H1 (cell line): ENCODE measurements at regions not wholly inside any gene's neighbourhood (a gene's known extent, or its start where the extent isn't known, plus 50 kb on each side); places are given as distances from the start of the nearest gene placed in this dataset.

Source experiments
- CTCF ChIA-PET: fragments of 300-600 bp; sonication (Branson Sonifier 250); formaldehyde crosslinking; loops from one replicate; lab custom pipeline; 2021; ENCODE audit not compliant: partially characterized antibody; lab: Charles Lee
- POLR2A ChIA-PET: fragments of 300-600 bp; sonication (Branson Sonifier 250); formaldehyde crosslinking; loops from one replicate; lab custom pipeline; 2021; ENCODE audit warnings: inconsistent platforms; ENCODE audit not compliant: partially characterized antibody; lab: Charles Lee
- DNase-seq, 2 experiments: peaks; one replicate each; pipeline versions ENCODE4 v3.0.0 to v3.0.0-alpha.2; 2010 to 2022; ENCODE audit warnings: low spot score in 2 of 2, low read depth in 1 of 2, mixed read lengths in 1 of 2
- FAIRE-seq: peaks from 2 replicates; lab custom pipeline; 2011; peaks lifted over from hg19 to GRCh38; lab: Jason Lieb, UNC
- H2AFZ ChIP-seq: 2 replicates; pipeline ENCODE4 v1.8.1; 2012; ENCODE audit warnings: low read length, inconsistent platforms
- H2AK5ac ChIP-seq: 2 replicates; pipeline ENCODE4 v1.6.1; 2013; ENCODE audit warnings: low read depth, low read length
- H2BK120ac ChIP-seq: replicated peaks from 2 replicates; pipeline ENCODE3; 2013; ENCODE audit warnings: low read depth, low read length, inconsistent platforms
- H2BK12ac ChIP-seq: 2 replicates; pipeline ENCODE4 v1.6.1; 2013; ENCODE audit warnings: low read depth, low read length
- H2BK15ac ChIP-seq: 2 replicates; pipeline ENCODE4 v1.6.1; 2013; ENCODE audit warnings: low read length
- H2BK20ac ChIP-seq: 2 replicates; pipeline ENCODE4 v1.6.1; 2013; ENCODE audit warnings: low read length
- H2BK5ac ChIP-seq: 2 replicates; pipeline ENCODE4 v1.6.1; 2013; ENCODE audit warnings: low read depth, low read length
- H3K14ac ChIP-seq: 2 replicates; pipeline ENCODE4 v1.6.1; 2013; ENCODE audit warnings: inconsistent platforms; ENCODE audit not compliant: insufficient read length
- H3K18ac ChIP-seq: 2 replicates; pipeline ENCODE4 v1.6.1; 2013; ENCODE audit warnings: low read length; ENCODE audit errors: extremely low read depth
- H3K23ac ChIP-seq: 2 replicates; pipeline ENCODE4 v1.6.1; 2013; ENCODE audit warnings: inconsistent platforms; ENCODE audit not compliant: insufficient read length
- H3K23me2 ChIP-seq: 2 replicates; pipeline ENCODE4 v1.6.1; 2013; ENCODE audit warnings: low read depth, low read length
- H3K27ac ChIP-seq: 2 replicates; pipeline ENCODE4 v1.6.1; 2011; ENCODE audit warnings: low read depth, low read length, inconsistent platforms
- H3K27me3 ChIP-seq, 4 experiments: replicated peaks in 1 of 4; 1 replicate in 1 of 4; 2 replicates in 3 of 4; pipeline versions ENCODE4 v1.6.1 to v1.8.1; 2011 to 2013; ENCODE audit warnings: low read length in 3 of 4, mild to moderate bottlenecking in 3 of 4, inconsistent platforms in 2 of 4, mixed read lengths in 2 of 4, moderate library complexity in 1 of 4; ENCODE audit not compliant: control insufficient read depth in 3 of 4, insufficient read depth in 3 of 4; ENCODE audit errors: extremely low read depth in 1 of 4
- H3K36me3 ChIP-seq, 4 experiments: 2 replicates each; pipeline versions ENCODE4 v1.6.1 to v1.8.1; 2011 to 2013; ENCODE audit warnings: mild to moderate bottlenecking in 4 of 4, low read length in 3 of 4, moderate library complexity in 2 of 4, control low read depth in 1 of 4, inconsistent platforms in 1 of 4; ENCODE audit not compliant: insufficient read depth in 4 of 4, control insufficient read depth in 2 of 4
- H3K4ac ChIP-seq: replicated peaks from 2 replicates; pipeline ENCODE3; 2013; ENCODE audit warnings: low read length, low read depth, mixed read lengths, inconsistent platforms; ENCODE audit not compliant: insufficient read length
- H3K4me1 ChIP-seq, 4 experiments: replicated peaks in 1 of 4; 1 replicate in 1 of 4; 2 replicates in 3 of 4; pipeline versions ENCODE4 v1.6.1 to v1.8.1; 2011 to 2013; ENCODE audit warnings: low read length in 3 of 4, inconsistent platforms in 2 of 4, mixed read lengths in 1 of 4; ENCODE audit not compliant: insufficient read depth in 4 of 4, control insufficient read depth in 3 of 4
- H3K4me2 ChIP-seq, 2 experiments: 2 replicates each; pipeline versions ENCODE4 v1.6.1 to v1.8.1; 2011 to 2013; ENCODE audit warnings: low read depth in 2 of 2, low read length in 2 of 2, control low read depth in 1 of 2, inconsistent platforms in 1 of 2, mild to moderate bottlenecking in 1 of 2; ENCODE audit not compliant: insufficient read depth in 1 of 2
- H3K4me3 ChIP-seq, 4 experiments: fragments of 200-600, 300-600 bp in 1 of 4; sonication (generic), shearing (Covaris generic), sonication (Bioruptor Twin) in 1 of 4; 2 replicates each; pipeline versions ENCODE4 v1.5.1 to v1.8.1; 2011 to 2016; ENCODE audit warnings: low read length in 4 of 4, low read depth in 3 of 4, control low read depth in 2 of 4, inconsistent platforms in 2 of 4, mild to moderate bottlenecking in 2 of 4, mixed read lengths in 1 of 4, moderate library complexity in 1 of 4; ENCODE audit not compliant: insufficient read depth in 2 of 4; ENCODE audit errors: extremely low read depth in 1 of 4
- H3K56ac ChIP-seq: replicated peaks from 2 replicates; pipeline ENCODE3; 2013; ENCODE audit warnings: low read depth, mild to moderate bottlenecking, mixed read lengths, low read length, inconsistent platforms; ENCODE audit not compliant: insufficient read length
- H3K79me1 ChIP-seq: 2 replicates; pipeline ENCODE4 v1.6.1; 2013; ENCODE audit warnings: low read depth, low read length, control low read depth
- H3K79me2 ChIP-seq, 2 experiments: 2 replicates each; pipeline versions ENCODE4 v1.6.1 to v1.8.1; 2012 to 2013; ENCODE audit warnings: low read length in 2 of 2, mild to moderate bottlenecking in 2 of 2, inconsistent platforms in 1 of 2; ENCODE audit not compliant: insufficient read depth in 2 of 2, control insufficient read depth in 1 of 2
- H3K9ac ChIP-seq, 4 experiments: replicated peaks in 1 of 4; 1 replicate in 1 of 4; 2 replicates in 3 of 4; pipeline versions ENCODE4 v1.6.1 to v1.8.1; 2011 to 2013; ENCODE audit warnings: low read depth in 3 of 4, low read length in 3 of 4, control low read depth in 2 of 4, mild to moderate bottlenecking in 2 of 4, moderate library complexity in 2 of 4, inconsistent platforms in 1 of 4; ENCODE audit errors: extremely low read depth in 1 of 4
- H3K9me3 ChIP-seq, 2 experiments: 2 replicates each; pipeline versions ENCODE4 v1.6.1 to v1.8.1; 2012 to 2013; ENCODE audit warnings: mild to moderate bottlenecking in 2 of 2, moderate library complexity in 2 of 2, control low read depth in 1 of 2, inconsistent platforms in 1 of 2, low read depth in 1 of 2, low read length in 1 of 2, mixed read lengths in 1 of 2; ENCODE audit not compliant: insufficient read depth in 2 of 2
- H4K20me1 ChIP-seq, 2 experiments: replicated peaks in 1 of 2; 2 replicates each; pipeline versions ENCODE3 to v1.8.1; 2011 to 2013; ENCODE audit warnings: inconsistent platforms in 2 of 2, low read length in 2 of 2, mild to moderate bottlenecking in 1 of 2; ENCODE audit not compliant: insufficient read depth in 2 of 2, control insufficient read depth in 1 of 2
- H4K5ac ChIP-seq: 2 replicates; pipeline ENCODE4 v1.6.1; 2013; ENCODE audit warnings: low read length, low read depth, mixed read lengths, inconsistent platforms; ENCODE audit not compliant: insufficient read length
- H4K8ac ChIP-seq: 2 replicates; pipeline ENCODE4 v1.8.0; 2013; ENCODE audit warnings: mild to moderate bottlenecking, moderate library complexity, low read length, inconsistent platforms; ENCODE audit not compliant: insufficient read depth; ENCODE audit errors: extremely low read depth
- H4K91ac ChIP-seq: replicated peaks from 2 replicates; pipeline ENCODE3; 2013; ENCODE audit warnings: low read length, mixed read lengths, inconsistent platforms; ENCODE audit not compliant: insufficient read length
- BACH1 ChIP-seq: IDR thresholded peaks from 2 replicates; pipeline ENCODE4 v1.6.1; 2012; ENCODE audit warnings: low read length, improper control_type of control experiment
- CTBP2 ChIP-seq: IDR thresholded peaks from 2 replicates; pipeline ENCODE4 v1.7.0; 2011; ENCODE audit warnings: borderline replicate concordance, mild to moderate bottlenecking, moderate library complexity, mixed read lengths, low read length; ENCODE audit not compliant: insufficient read depth, insufficient read length
- FOSL1 ChIP-seq: IDR thresholded peaks from 2 replicates; pipeline ENCODE4 v1.6.1; 2011; ENCODE audit warnings: mild to moderate bottlenecking, low read depth, low read length, moderate library complexity; ENCODE audit not compliant: insufficient read depth
- PHF8 ChIP-seq: fragments of 200-600 bp; sonication (generic); conservative IDR thresholded peaks from 2 replicates; pipeline ENCODE4 v1.7.1; 2012; ENCODE audit warnings: low read depth, mild to moderate bottlenecking, inconsistent platforms, low read length, moderate library complexity
- RBBP5 ChIP-seq: IDR thresholded peaks from 2 replicates; pipeline ENCODE4 v1.7.1; 2012; ENCODE audit warnings: low read depth, mild to moderate bottlenecking, inconsistent platforms, low read length, moderate library complexity, borderline replicate concordance
- RXRA ChIP-seq: IDR thresholded peaks from 2 replicates; pipeline ENCODE4 v1.6.1; 2011; ENCODE audit warnings: low read depth, mild to moderate bottlenecking, low read length, moderate library complexity; ENCODE audit not compliant: insufficient read depth
- SP1 ChIP-seq: IDR thresholded peaks from 2 replicates; pipeline ENCODE4 v1.6.1; 2011; ENCODE audit warnings: low read depth, low read length
- SP2 ChIP-seq: IDR thresholded peaks from 2 replicates; pipeline ENCODE4 v1.6.1; 2012; ENCODE audit warnings: mild to moderate bottlenecking, low read length, inconsistent platforms
- SRF ChIP-seq: IDR thresholded peaks from 2 replicates; pipeline ENCODE4 v1.6.1; 2011; ENCODE audit warnings: mild to moderate bottlenecking, low read depth, low read length, moderate library complexity
- TAF1 ChIP-seq: IDR thresholded peaks from 2 replicates; pipeline ENCODE4 v1.6.1; 2011; ENCODE audit warnings: mild to moderate bottlenecking, low read depth, low read length
- WGBS, 2 experiments: shearing (Covaris generic) in 1 of 2; methylation state at CpG; one replicate each; pipeline versions ENCODE4 v1.1.6 to v1.1.7; 2013 to 2015; ENCODE audit warnings: low lambda C conversion rate in 2 of 2, mixed read lengths in 2 of 2, inconsistent platforms in 1 of 2, low coverage in 1 of 2, missing lambda C conversion rate in 1 of 2; ENCODE audit not compliant: insufficient replicate concordance in 2 of 2, insufficient coverage in 1 of 2, insufficient read length in 1 of 2; ENCODE audit errors: extremely low coverage in 1 of 2, missing lambda C conversion rate in 1 of 2; 5-methylcytosine and 5-hydroxymethylcytosine counted together
- TF ChIP-seq, protein P1 (sequence below): IDR thresholded peaks from 2 replicates; pipeline ENCODE4 v1.6.1; 2011; ENCODE audit warnings: low read length, improper control_type of control experiment

DNA sequence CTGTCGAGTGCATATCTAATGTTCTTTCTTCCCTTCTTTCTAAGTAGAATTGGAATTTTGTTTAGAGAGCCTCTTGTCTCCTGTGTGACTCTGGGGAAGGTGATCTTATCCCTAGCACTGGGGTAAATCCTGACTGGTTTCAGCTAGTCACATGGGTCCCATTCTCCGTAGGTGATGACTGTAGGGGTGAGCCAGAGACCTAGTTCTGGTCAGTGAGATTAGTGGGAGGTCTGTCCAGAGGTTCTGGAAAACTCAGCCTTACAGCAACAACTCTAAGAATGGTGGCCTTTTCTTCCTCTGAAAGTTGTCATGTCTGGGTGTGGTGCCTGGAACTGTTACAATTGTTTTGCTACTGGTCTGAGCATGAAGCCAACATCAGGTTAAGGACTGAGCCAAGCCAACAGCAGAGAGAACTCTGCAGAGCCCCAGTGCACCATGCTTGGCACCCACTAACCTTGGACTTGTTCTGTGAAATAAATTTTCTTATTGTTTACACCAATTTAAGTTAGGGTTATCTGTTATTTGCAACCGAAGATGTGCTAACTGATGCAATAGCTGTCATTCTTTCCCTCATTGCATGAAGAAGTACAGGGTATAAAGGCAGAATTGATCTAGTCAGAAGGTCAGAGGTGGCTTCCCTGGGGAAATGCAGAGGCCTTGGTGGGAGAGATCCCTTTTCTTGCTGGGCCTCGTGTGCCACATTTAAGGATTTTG lies 56.8 kb upstream of the TULP4 start:
- no peak overlapping the region for H2BK12ac ChIP-seq
- H2BK5ac ChIP-seq: no peak overlapping the region
- H3K4me1 ChIP-seq: peaks cover 0 to 7% (median 0%) of the 10 kb centered on the region in 4 experiments; a peak in 3 of 7 replicates
- DNase-seq (no peak), FAIRE-seq (no peak)
- no peak overlapping the region for H3K23ac ChIP-seq
- H3K18ac ChIP-seq: no peak overlapping the region
- H4K5ac ChIP-seq: no peak overlapping the region
- H2BK15ac ChIP-seq: no peak overlapping the region
- no peak overlapping the region for H4K91ac ChIP-seq
- H2BK20ac ChIP-seq: no peak overlapping the region
- H3K27me3 ChIP-seq: no peaks in the 10 kb centered on the region
- TF ChIP-seq SP1 (no peak), TAF1 (no peak), FOSL1 (no peak), RBBP5 (no peak), SRF (no peak), CTBP2 (no peak), PHF8 (no peak), SP2 (no peak), RXRA (no peak), BACH1 (no peak)
- TF ChIP-seq, protein P1, sequence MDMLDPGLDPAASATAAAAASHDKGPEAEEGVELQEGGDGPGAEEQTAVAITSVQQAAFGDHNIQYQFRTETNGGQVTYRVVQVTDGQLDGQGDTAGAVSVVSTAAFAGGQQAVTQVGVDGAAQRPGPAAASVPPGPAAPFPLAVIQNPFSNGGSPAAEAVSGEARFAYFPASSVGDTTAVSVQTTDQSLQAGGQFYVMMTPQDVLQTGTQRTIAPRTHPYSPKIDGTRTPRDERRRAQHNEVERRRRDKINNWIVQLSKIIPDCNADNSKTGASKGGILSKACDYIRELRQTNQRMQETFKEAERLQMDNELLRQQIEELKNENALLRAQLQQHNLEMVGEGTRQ: no peak
- H4K8ac ChIP-seq: no peak overlapping the region
- no peak overlapping the region for H2AFZ ChIP-seq
- H2AK5ac ChIP-seq: no peak overlapping the region
- WGBS, 2 experiments: 79% methylated on average over 4 of the region's 4 CpGs; no CpG with 5 or more reads in 1 of the 2 experiments
- no peak overlapping the region for H3K4me2 ChIP-seq
- H3K36me3 ChIP-seq: no peaks in the 10 kb centered on the region; a peak in 1 of 8 replicates
- peaks cover 9 to 74% of the 10 kb centered on the region in 2 experiments; a peak in 3 of 4 replicates for H3K79me2 ChIP-seq
- no peak overlapping the region for H3K9ac ChIP-seq
- no peak overlapping the region for H2BK120ac ChIP-seq
- H3K4ac ChIP-seq: no peak overlapping the region
- ChIA-PET POLR2A (interaction anchor here (0.7 to 2.2 kb wide), 3 partner anchors 9 to 22 kb away, joined by 3 to 6 read pairs (median 3); no protein-coding TSS in a partner anchor), CTCF (interaction anchor here (0.8 kb wide), 1 partner anchor 311 kb away, joined by 3 read pairs; no protein-coding TSS in a partner anchor)
- no peaks in the 10 kb centered on the region for H3K23me2 ChIP-seq
- H3K14ac ChIP-seq: no peak overlapping the region
- peaks cover 3 to 6% of the 10 kb centered on the region in 2 experiments for H4K20me1 ChIP-seq
- peaks cover 3% of the 10 kb centered on the region; the same call in 1 of the 2 replicates for H3K79me1 ChIP-seq
- no peaks in the 10 kb centered on the region for H3K9me3 ChIP-seq
- H3K4me3 ChIP-seq: no peak overlapping the region
- no peak overlapping the region for H3K27ac ChIP-seq
- H3K56ac ChIP-seq: no peak overlapping the region
